ENCODE measurements at regions not wholly inside any gene's neighbourhood (a gene's known extent, or its start where the extent isn't known, plus 50 kb on each side); places are given as distances from the start of the nearest gene placed in this dataset.
A peak's percentile ranks its signal among the peaks of the same experiment; 100 is the strongest.

- Histone ChIP-seq H3K36me3 (ENCODE audit: control insufficient read depth, insufficient read depth, low read length) (no peaks in the 10 kb centered on the region), H3K9me3 (ENCODE audit: control insufficient read depth, low read depth, low read length) (no peaks in the 10 kb centered on the region), H3K27ac (ENCODE audit: low read length) (no peak overlapping the region), H3K4me3 (ENCODE audit: low read length) (no peak overlapping the region), H3K4me1 (ENCODE audit: control insufficient read depth, insufficient read depth, low read length) (no peaks in the 10 kb centered on the region), H3K27me3 (ENCODE audit: control insufficient read depth, insufficient read depth, low read length) (no peaks in the 10 kb centered on the region)
- DNase-seq: no peak
- WGBS (ENCODE audit: insufficient coverage, low lambda C conversion rate): no CpG with 5 or more reads among the region's 4 CpGs
Measured at GRCh38 chrX:107530141-107530540, 80.7 kb downstream of the FRMPD3 start.

- Histone ChIP-seq H3K27me3 (ENCODE audit: control insufficient read depth, insufficient read depth, low read length) (no peaks in the 10 kb centered on the region), H3K27ac (ENCODE audit: low read length) (no peak overlapping the region), H3K9me3 (ENCODE audit: control insufficient read depth, low read depth, low read length) (no peaks in the 10 kb centered on the region), H3K36me3 (ENCODE audit: control insufficient read depth, insufficient read depth, low read length) (no peaks in the 10 kb centered on the region), H3K4me1 (ENCODE audit: control insufficient read depth, insufficient read depth, low read length) (no peaks in the 10 kb centered on the region), H3K4me3 (ENCODE audit: low read length) (no peak overlapping the region)
- peak in 1 of 2 donors; percentile 7 for DNase-seq
- WGBS (ENCODE audit: insufficient coverage, low lambda C conversion rate): no CpG with 5 or more reads among the region's 6 CpGs
Measured at GRCh38 chrX:107537815-107538214, 88.4 kb downstream of the FRMPD3 start.

- Histone ChIP-seq H3K9me3 (ENCODE audit: control insufficient read depth, low read depth, low read length) (no peaks in the 10 kb centered on the region), H3K36me3 (ENCODE audit: control insufficient read depth, insufficient read depth, low read length) (no peaks in the 10 kb centered on the region), H3K4me3 (ENCODE audit: low read length) (no peak overlapping the region), H3K27me3 (ENCODE audit: control insufficient read depth, insufficient read depth, low read length) (no peaks in the 10 kb centered on the region), H3K4me1 (ENCODE audit: control insufficient read depth, insufficient read depth, low read length) (no peaks in the 10 kb centered on the region), H3K27ac (ENCODE audit: low read length) (no peak overlapping the region)
- no CpG with 5 or more reads among the region's 1 CpG for WGBS (ENCODE audit: insufficient coverage, low lambda C conversion rate)
- DNase-seq: peak; percentile 19 to 54
Measured at GRCh38 chrX:107541244-107541643, 87.1 kb upstream of the PRPS1 start.

- DNase-seq: no peak
- Histone ChIP-seq H3K9me3 (ENCODE audit: control insufficient read depth, low read depth, low read length) (no peaks in the 10 kb centered on the region), H3K27ac (ENCODE audit: low read length) (no peak overlapping the region), H3K27me3 (ENCODE audit: control insufficient read depth, insufficient read depth, low read length) (no peaks in the 10 kb centered on the region), H3K36me3 (ENCODE audit: control insufficient read depth, insufficient read depth, low read length) (no peaks in the 10 kb centered on the region), H3K4me1 (ENCODE audit: control insufficient read depth, insufficient read depth, low read length) (no peaks in the 10 kb centered on the region), H3K4me3 (ENCODE audit: low read length) (no peak overlapping the region)
Measured at GRCh38 chrX:107542040-107542439, 86.3 kb upstream of the PRPS1 start.

GRCh38 chrX:107542500-107542899, 85.8 kb upstream of the PRPS1 start:
- no peaks in the 10 kb centered on the region for H3K36me3 ChIP-seq (ENCODE audit: control insufficient read depth, insufficient read depth, low read length)
- no peak overlapping the region for H3K4me3 ChIP-seq (ENCODE audit: low read length)
- no peaks in the 10 kb centered on the region for H3K4me1 ChIP-seq (ENCODE audit: control insufficient read depth, insufficient read depth, low read length)
- H3K9me3 ChIP-seq (ENCODE audit: control insufficient read depth, low read depth, low read length): no peaks in the 10 kb centered on the region
- no peaks in the 10 kb centered on the region for H3K27me3 ChIP-seq (ENCODE audit: control insufficient read depth, insufficient read depth, low read length)
- DNase-seq: peak in 1 of 2 donors; percentile 14
- WGBS (ENCODE audit: insufficient coverage, low lambda C conversion rate): no CpG with 5 or more reads among the region's 2 CpGs
- no peak overlapping the region for H3K27ac ChIP-seq (ENCODE audit: low read length)

GRCh38 chrX:107547621-107548020, 80.7 kb upstream of the PRPS1 start:
- Histone ChIP-seq H3K4me3 (ENCODE audit: low read length) (no peak overlapping the region), H3K36me3 (ENCODE audit: control insufficient read depth, insufficient read depth, low read length) (no peaks in the 10 kb centered on the region), H3K4me1 (ENCODE audit: control insufficient read depth, insufficient read depth, low read length) (no peaks in the 10 kb centered on the region), H3K27me3 (ENCODE audit: control insufficient read depth, insufficient read depth, low read length) (no peaks in the 10 kb centered on the region), H3K27ac (ENCODE audit: low read length) (no peak overlapping the region), H3K9me3 (ENCODE audit: control insufficient read depth, low read depth, low read length) (no peaks in the 10 kb centered on the region)
- WGBS (ENCODE audit: insufficient coverage, low lambda C conversion rate): no CpG with 5 or more reads among the region's 7 CpGs
- DNase-seq: no peak

- no peaks in the 10 kb centered on the region for H3K36me3 ChIP-seq (ENCODE audit: control insufficient read depth, insufficient read depth, low read length)
Measured at GRCh38 chrX:107548775-107549174, 79.5 kb upstream of the PRPS1 start.

GRCh38 chrX:107549504-107549903, 78.8 kb upstream of the PRPS1 start:
- no peaks in the 10 kb centered on the region for H3K36me3 ChIP-seq (ENCODE audit: control insufficient read depth, insufficient read depth, low read length)
- DNase-seq: no peak
- no CpG with 5 or more reads among the region's 5 CpGs for WGBS (ENCODE audit: insufficient coverage, low lambda C conversion rate)
- no peaks in the 10 kb centered on the region for H3K4me1 ChIP-seq (ENCODE audit: control insufficient read depth, insufficient read depth, low read length)
- no peak overlapping the region for H3K4me3 ChIP-seq (ENCODE audit: low read length)
- H3K27ac ChIP-seq (ENCODE audit: low read length): no peak overlapping the region
- no peaks in the 10 kb centered on the region for H3K27me3 ChIP-seq (ENCODE audit: control insufficient read depth, insufficient read depth, low read length)
- no peaks in the 10 kb centered on the region for H3K9me3 ChIP-seq (ENCODE audit: control insufficient read depth, low read depth, low read length)

More at GRCh38 chrX:107548775-107549174, 79.5 kb upstream of the PRPS1 start:
- no peaks in the 10 kb centered on the region for H3K27me3 ChIP-seq (ENCODE audit: control insufficient read depth, insufficient read depth, low read length)
- WGBS (ENCODE audit: insufficient coverage, low lambda C conversion rate): no CpG with 5 or more reads among the region's 3 CpGs
- H3K27ac ChIP-seq (ENCODE audit: low read length): no peak overlapping the region
- H3K4me1 ChIP-seq (ENCODE audit: control insufficient read depth, insufficient read depth, low read length): no peaks in the 10 kb centered on the region
- H3K4me3 ChIP-seq (ENCODE audit: low read length): no peak overlapping the region
- no peak for DNase-seq
- H3K9me3 ChIP-seq (ENCODE audit: control insufficient read depth, low read depth, low read length): no peaks in the 10 kb centered on the region

- no peaks in the 10 kb centered on the region for H3K9me3 ChIP-seq (ENCODE audit: control insufficient read depth, low read depth, low read length)
- no peak overlapping the region for H3K27ac ChIP-seq (ENCODE audit: low read length)
- no CpG with 5 or more reads among the region's 7 CpGs for WGBS (ENCODE audit: insufficient coverage, low lambda C conversion rate)
- no peaks in the 10 kb centered on the region for H3K27me3 ChIP-seq (ENCODE audit: control insufficient read depth, insufficient read depth, low read length)
- no peak for DNase-seq
- H3K36me3 ChIP-seq (ENCODE audit: control insufficient read depth, insufficient read depth, low read length): no peaks in the 10 kb centered on the region
- no peaks in the 10 kb centered on the region for H3K4me1 ChIP-seq (ENCODE audit: control insufficient read depth, insufficient read depth, low read length)
- no peak overlapping the region for H3K4me3 ChIP-seq (ENCODE audit: low read length)
Measured at GRCh38 chrX:107551546-107551945, 76.8 kb upstream of the PRPS1 start.

GRCh38 chrX:107552930-107553329, 75.4 kb upstream of the PRPS1 start:
- no peaks in the 10 kb centered on the region for H3K36me3 ChIP-seq (ENCODE audit: control insufficient read depth, insufficient read depth, low read length)
- H3K4me1 ChIP-seq (ENCODE audit: control insufficient read depth, insufficient read depth, low read length): no peaks in the 10 kb centered on the region
- no peak overlapping the region for H3K4me3 ChIP-seq (ENCODE audit: low read length)
- DNase-seq: no peak
- H3K27me3 ChIP-seq (ENCODE audit: control insufficient read depth, insufficient read depth, low read length): no peaks in the 10 kb centered on the region
- WGBS (ENCODE audit: insufficient coverage, low lambda C conversion rate): no CpG with 5 or more reads among the region's 1 CpG
- H3K27ac ChIP-seq (ENCODE audit: low read length): no peak overlapping the region
- H3K9me3 ChIP-seq (ENCODE audit: control insufficient read depth, low read depth, low read length): no peaks in the 10 kb centered on the region

GRCh38 chrX:107556967-107557366, 71.3 kb upstream of the PRPS1 start:
- H3K27ac ChIP-seq (ENCODE audit: low read length): no peak overlapping the region
- H3K4me1 ChIP-seq (ENCODE audit: control insufficient read depth, insufficient read depth, low read length): no peaks in the 10 kb centered on the region
- H3K4me3 ChIP-seq (ENCODE audit: low read length): no peak overlapping the region
- H3K36me3 ChIP-seq (ENCODE audit: control insufficient read depth, insufficient read depth, low read length): no peaks in the 10 kb centered on the region
- H3K9me3 ChIP-seq (ENCODE audit: control insufficient read depth, low read depth, low read length): no peaks in the 10 kb centered on the region
- DNase-seq: no peak
- H3K27me3 ChIP-seq (ENCODE audit: control insufficient read depth, insufficient read depth, low read length): no peaks in the 10 kb centered on the region
- WGBS (ENCODE audit: insufficient coverage, low lambda C conversion rate): no CpG with 5 or more reads among the region's 3 CpGs

Measured in large intestine (tissue), 3 donors.